GM23338 (cell line): ENCODE measurements at regions not wholly inside any gene's neighbourhood (a gene's known extent, or its start where the extent isn't known, plus 50 kb on each side); places are given as distances from the start of the nearest gene placed in this dataset.

Source experiments
- ATAC-seq: fragments of 200-7000 bp; cut with Tn5 transposase; 3 replicates; pipeline ENCODE4 v1.9.1; 2020
- DNase-seq: peaks from one replicate; pipeline ENCODE4 v3.0.0-alpha.2; 2015; ENCODE audit warnings: low spot score
- H2AFZ ChIP-seq: fragments of 200-600 bp; sonication (generic); 2 replicates; pipeline ENCODE4 v1.8.0; 2016; ENCODE audit warnings: antibody characterized with exemption, mild to moderate bottlenecking, moderate library complexity
- H3F3A ChIP-seq: fragments of 200-600 bp; sonication (generic); replicated peaks from 2 replicates; pipeline ENCODE4 v1.8.0; 2017; ENCODE audit warnings: antibody characterized with exemption, mixed run types, low read depth
- H3K27ac ChIP-seq: fragments of 200-600 bp; sonication (generic); 2 replicates; pipeline ENCODE4 v1.6.1; 2016; ENCODE audit warnings: low read depth
- H3K27me3 ChIP-seq: fragments of 200-600 bp; sonication (generic); 2 replicates; pipeline ENCODE4 v1.8.0; 2016; ENCODE audit warnings: mild to moderate bottlenecking, mixed run types, moderate library complexity; ENCODE audit not compliant: insufficient read depth
- H3K36me3 ChIP-seq: fragments of 200-600 bp; sonication (generic); 2 replicates; pipeline ENCODE4 v1.8.0; 2016; ENCODE audit warnings: mild to moderate bottlenecking; ENCODE audit not compliant: insufficient read depth
- H3K4me1 ChIP-seq: fragments of 200-600 bp; sonication (generic); 2 replicates; pipeline ENCODE4 v1.8.0; 2016; ENCODE audit warnings: mild to moderate bottlenecking, moderate library complexity; ENCODE audit not compliant: insufficient read depth
- H3K4me2 ChIP-seq: fragments of 200-600 bp; sonication (generic); 2 replicates; pipeline ENCODE4 v1.7.1; 2017; ENCODE audit warnings: mixed run types
- H3K4me3 ChIP-seq: fragments of 200-600 bp; sonication (generic); 2 replicates; pipeline ENCODE4 v1.6.1; 2016; ENCODE audit warnings: mixed run types
- H3K79me2 ChIP-seq: fragments of 200-600 bp; sonication (generic); replicated peaks from 2 replicates; pipeline ENCODE4 v1.8.0; 2017; ENCODE audit warnings: mild to moderate bottlenecking; ENCODE audit not compliant: insufficient read depth
- H3K9me2 ChIP-seq: fragments of 200-600 bp; sonication (generic); 2 replicates; pipeline ENCODE4 v1.8.0; 2017; ENCODE audit not compliant: insufficient read depth
- H4K20me1 ChIP-seq: fragments of 200-600 bp; sonication (generic); replicated peaks from 2 replicates; pipeline ENCODE4 v1.8.0; 2017; ENCODE audit warnings: mild to moderate bottlenecking; ENCODE audit not compliant: insufficient read depth
- H3K27ac Mint-ChIP-seq: 2 replicates; pipeline ENCODE4 v1.8.0; 2020; ENCODE audit warnings: inconsistent platforms, mild to moderate bottlenecking, moderate library complexity, mixed read lengths
- H3K27me3 Mint-ChIP-seq: 3 replicates; pipeline ENCODE4 v1.8.0; 2022; ENCODE audit warnings: low read depth, mild to moderate bottlenecking, moderate library complexity, mixed read lengths, inconsistent platforms; ENCODE audit not compliant: insufficient read depth, poor library complexity
- H3K36me3 Mint-ChIP-seq: 3 replicates; pipeline ENCODE4 v1.8.0; 2021; ENCODE audit warnings: low read depth, mild to moderate bottlenecking, inconsistent platforms, moderate library complexity, mixed read lengths
- H3K4me1 Mint-ChIP-seq: 3 replicates; pipeline ENCODE4 v1.8.0; 2020; ENCODE audit warnings: mild to moderate bottlenecking, inconsistent platforms, mixed read lengths
- H3K4me3 Mint-ChIP-seq: 3 replicates; pipeline ENCODE4 v1.8.0; 2021; ENCODE audit warnings: moderate library complexity, mild to moderate bottlenecking, inconsistent platforms, mixed read lengths
- H3K9me3 Mint-ChIP-seq: 3 replicates; pipeline ENCODE4 v1.8.0; 2020; ENCODE audit warnings: moderate library complexity, mild to moderate bottlenecking, inconsistent platforms, mixed read lengths
- NANOG ChIP-seq: IDR thresholded peaks from 2 replicates; pipeline ENCODE4 v1.6.1; 2016; ENCODE audit warnings: antibody characterized with exemption, borderline replicate concordance
- REST ChIP-seq: IDR thresholded peaks from one replicate; pipeline ENCODE4 v1.6.1; 2018; ENCODE audit warnings: antibody characterized with exemption; ENCODE audit not compliant: unreplicated experiment
- ZNF462 ChIP-seq: fragments of 250-450 bp; sonication (Bioruptor Pico); IDR thresholded peaks from 2 replicates; pipeline ENCODE4 v1.5.0; 2020; ENCODE audit warnings: mild to moderate bottlenecking, moderate library complexity
- TF ChIP-seq, protein P1 (sequence below), 2 experiments: fragments of 200-600 bp in 1 of 2; sonication (generic) in 1 of 2; conservative IDR thresholded peaks; 2 replicates each; pipeline versions ENCODE4 v1.5.1 to v1.6.1; 2016 to 2017; ENCODE audit warnings: antibody characterized with exemption in 2 of 2, low read depth in 2 of 2, mild to moderate bottlenecking in 2 of 2, moderate library complexity in 1 of 2

DNA sequence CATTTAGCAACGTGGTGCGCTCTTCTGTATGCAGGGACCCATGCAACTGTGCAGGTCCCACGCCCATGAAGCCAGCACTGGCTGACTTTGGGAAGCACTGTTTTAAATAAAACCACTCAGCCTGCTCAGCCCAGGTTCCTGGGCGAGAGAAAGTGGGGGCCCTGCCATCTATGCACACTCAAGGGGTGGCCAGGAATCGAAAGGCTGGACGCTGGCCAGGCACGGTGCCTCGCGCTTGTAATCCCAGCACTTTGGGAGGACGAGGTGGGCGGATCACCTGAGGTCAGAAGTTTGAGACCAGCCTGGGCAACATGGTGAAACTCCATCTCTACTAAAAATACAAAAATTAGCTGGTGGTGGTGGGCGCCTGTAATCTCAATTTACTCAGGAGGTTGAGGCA lies 179.9 kb upstream of the TBX3 start:
- Histone ChIP-seq H3F3A (no peaks in the 10 kb centered on the region), H3K4me2 (no peak overlapping the region), H2AFZ (peak overlapping the region; percentile 47; the same call in 1 of the 2 replicates), H3K36me3 (no peaks in the 10 kb centered on the region), H4K20me1 (no peaks in the 10 kb centered on the region), H3K27me3 (no peaks in the 10 kb centered on the region), H3K27ac (no peak overlapping the region), H3K9me2 (peaks cover 3% of the 10 kb centered on the region; the same call in 1 of the 2 replicates), H3K4me3 (no peak overlapping the region), H3K4me1 (no peaks in the 10 kb centered on the region), H3K79me2 (no peaks in the 10 kb centered on the region)
- Mint-ChIP-seq H3K4me1 (peaks cover 15% of the 10 kb centered on the region), H3K36me3 (no peaks in the 10 kb centered on the region), H3K27me3 (peaks cover 5% of the 10 kb centered on the region), H3K4me3 (no peak overlapping the region), H3K9me3 (no peaks in the 10 kb centered on the region; the same call in 2 of the 3 replicates), H3K27ac (no peak overlapping the region)
- TF ChIP-seq NANOG (no peak), REST (no peak), ZNF462 (CRISPR knock-in tag) (no peak)
- TF ChIP-seq, protein P1, sequence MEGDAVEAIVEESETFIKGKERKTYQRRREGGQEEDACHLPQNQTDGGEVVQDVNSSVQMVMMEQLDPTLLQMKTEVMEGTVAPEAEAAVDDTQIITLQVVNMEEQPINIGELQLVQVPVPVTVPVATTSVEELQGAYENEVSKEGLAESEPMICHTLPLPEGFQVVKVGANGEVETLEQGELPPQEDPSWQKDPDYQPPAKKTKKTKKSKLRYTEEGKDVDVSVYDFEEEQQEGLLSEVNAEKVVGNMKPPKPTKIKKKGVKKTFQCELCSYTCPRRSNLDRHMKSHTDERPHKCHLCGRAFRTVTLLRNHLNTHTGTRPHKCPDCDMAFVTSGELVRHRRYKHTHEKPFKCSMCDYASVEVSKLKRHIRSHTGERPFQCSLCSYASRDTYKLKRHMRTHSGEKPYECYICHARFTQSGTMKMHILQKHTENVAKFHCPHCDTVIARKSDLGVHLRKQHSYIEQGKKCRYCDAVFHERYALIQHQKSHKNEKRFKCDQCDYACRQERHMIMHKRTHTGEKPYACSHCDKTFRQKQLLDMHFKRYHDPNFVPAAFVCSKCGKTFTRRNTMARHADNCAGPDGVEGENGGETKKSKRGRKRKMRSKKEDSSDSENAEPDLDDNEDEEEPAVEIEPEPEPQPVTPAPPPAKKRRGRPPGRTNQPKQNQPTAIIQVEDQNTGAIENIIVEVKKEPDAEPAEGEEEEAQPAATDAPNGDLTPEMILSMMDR (conservative IDR thresholded peaks at IDR 0.05; ENCODE audit: low read depth in 2 of 2) = no peak
- ATAC-seq (no peak), DNase-seq (no peak)
